ENCODE measurements at regions not wholly inside any gene's neighbourhood (a gene's known extent, or its start where the extent isn't known, plus 50 kb on each side); places are given as distances from the start of the nearest gene placed in this dataset.
"Not testable (repeated sequence)": the region's sequence is repeated elsewhere in the genome, so short reads cannot be mapped to it uniquely, and the experiment has no call there.

- TF ChIP-seq CTCF (IDR thresholded peaks at IDR 0.05 in 4 of 5, conservative IDR thresholded peaks at IDR 0.05 in 1 of 5); POLR2A (IDR thresholded peaks at IDR 0.05): not testable (repeated sequence)
Observed at GRCh38 chr9:109665736-109666135, 114.3 kb upstream of the PALM2AKAP2 start.

All from gastrocnemius medialis (tissue), 4 donors.